SK-N-SH (cell line): ENCODE measurements at regions not wholly inside any gene's neighbourhood (a gene's known extent, or its start where the extent isn't known, plus 50 kb on each side); places are given as distances from the start of the nearest gene placed in this dataset.

ENCODE experiments used
- CTCF ChIA-PET: fragments of 300-600, 350-600 bp; formaldehyde crosslinking; extraction: SDS; loops from one replicate; lab custom pipeline; 2021; lab: Yijun Ruan, JAX
- POLR2A ChIA-PET: fragments of 350-600 bp; sonication (Branson Sonifier 250); formaldehyde crosslinking; extraction: SDS; loops from one replicate; lab custom pipeline; 2020; ENCODE audit warnings: antibody characterized with exemption, inconsistent platforms; lab: Yijun Ruan, JAX
- DNase-seq: peaks from one replicate; pipeline ENCODE4 v3.0.0; 2012
- H2AFZ ChIP-seq: fragments of 200-600 bp; sonication (generic); 2 replicates; pipeline ENCODE4 v1.8.1; 2016; ENCODE audit warnings: antibody characterized with exemption, mild to moderate bottlenecking, low read depth
- H3F3A ChIP-seq: fragments of 200-600 bp; sonication (generic); replicated peaks from 2 replicates; pipeline ENCODE3; 2016; ENCODE audit warnings: antibody characterized with exemption, mild to moderate bottlenecking; ENCODE audit not compliant: insufficient read depth
- H3K27ac ChIP-seq, 2 experiments: fragments of 200-500 bp in 1 of 2; fragments of 200-600 bp in 1 of 2; sonication (Bioruptor generic) in 1 of 2; sonication (generic), shearing (Covaris generic) in 1 of 2; 2 replicates each; pipeline versions ENCODE4 v1.5.1 to v1.6.1; 2014 to 2016; ENCODE audit warnings: low read depth in 2 of 2, inconsistent platforms in 1 of 2, low read length in 1 of 2, mild to moderate bottlenecking in 1 of 2, mixed read lengths in 1 of 2
- H3K27me3 ChIP-seq: fragments of 200-600 bp; sonication (generic), shearing (Covaris generic); 2 replicates; pipeline ENCODE4 v1.6.1; 2016; ENCODE audit warnings: mixed run types; ENCODE audit not compliant: insufficient read depth
- H3K36me3 ChIP-seq, 2 experiments: fragments of 200-500 bp in 1 of 2; fragments of 200-600 bp in 1 of 2; sonication (Bioruptor generic) in 1 of 2; sonication (generic) in 1 of 2; replicated peaks in 1 of 2; 2 replicates each; pipeline versions ENCODE3 to v1.5.1; 2014 to 2016; ENCODE audit warnings: low read length in 1 of 2, mild to moderate bottlenecking in 1 of 2; ENCODE audit not compliant: insufficient read depth in 2 of 2, control insufficient read depth in 1 of 2
- H3K4me1 ChIP-seq, 2 experiments: fragments of 200-500 bp in 1 of 2; fragments of 200-600 bp in 1 of 2; sonication (Bioruptor generic) in 1 of 2; sonication (generic), shearing (Covaris generic) in 1 of 2; 2 replicates each; pipeline versions ENCODE4 v1.5.1 to v1.6.1; 2014 to 2016; ENCODE audit warnings: low read depth in 1 of 2, low read length in 1 of 2, mixed run types in 1 of 2; ENCODE audit not compliant: insufficient read depth in 2 of 2, control insufficient read depth in 1 of 2
- H3K4me2 ChIP-seq: fragments of 200-600 bp; sonication (generic), shearing (Covaris generic); 2 replicates; pipeline ENCODE4 v1.6.1; 2017; ENCODE audit warnings: mixed run types
- H3K4me3 ChIP-seq, 2 experiments: fragments of 200-500 bp in 1 of 2; fragments of 200-600 bp in 1 of 2; sonication (Bioruptor generic) in 1 of 2; sonication (generic), shearing (Covaris generic) in 1 of 2; 2 replicates each; pipeline versions ENCODE4 v1.5.1 to v1.8.1; 2014 to 2016; ENCODE audit warnings: low read depth in 2 of 2, inconsistent platforms in 1 of 2, low read length in 1 of 2, mild to moderate bottlenecking in 1 of 2, mixed read lengths in 1 of 2, moderate library complexity in 1 of 2
- H3K79me2 ChIP-seq: fragments of 200-600 bp; sonication (generic); 2 replicates; pipeline ENCODE4 v1.8.1; 2017; ENCODE audit warnings: mild to moderate bottlenecking; ENCODE audit not compliant: insufficient read depth
- H3K9ac ChIP-seq: fragments of 200-600 bp; sonication (generic); 2 replicates; pipeline ENCODE4 v1.6.1; 2017; ENCODE audit warnings: mixed run types
- H3K9me2 ChIP-seq: fragments of 200-600 bp; sonication (generic); 2 replicates; pipeline ENCODE4 v1.6.1; 2017; ENCODE audit warnings: mixed run types
- H3K9me3 ChIP-seq: fragments of 200-600 bp; sonication (generic); 2 replicates; pipeline ENCODE4 v1.6.1; 2017; ENCODE audit warnings: mixed run types, mild to moderate bottlenecking, moderate library complexity
- H4K20me1 ChIP-seq: fragments of 200-600 bp; sonication (generic); 2 replicates; pipeline ENCODE4 v1.6.1; 2017; ENCODE audit warnings: mild to moderate bottlenecking, mixed run types; ENCODE audit not compliant: insufficient read depth
- CHD2 ChIP-seq: fragments of 150-350 bp; IDR thresholded peaks from 2 replicates; pipeline ENCODE4 v1.6.1; 2018; ENCODE audit warnings: low read length; ENCODE audit not compliant: partially characterized antibody
- ELF1 ChIP-seq: IDR thresholded peaks from 2 replicates; pipeline ENCODE4 v1.4.0; 2012
- EP300 ChIP-seq, 2 experiments: IDR thresholded peaks; 2 replicates each; pipeline versions ENCODE4 v1.4.0 to v1.6.1; 2012; ENCODE audit warnings: borderline replicate concordance in 1 of 2, low read depth in 1 of 2, low read length in 1 of 2
- FOSL2 ChIP-seq: IDR thresholded peaks from 2 replicates; pipeline ENCODE4 v1.4.0; 2012; ENCODE audit warnings: low read depth, mild to moderate bottlenecking, moderate library complexity, borderline replicate concordance
- FOXJ3 ChIP-seq: sonication (generic); formaldehyde crosslinking; IDR thresholded peaks from 2 replicates; pipeline ENCODE4 v1.5.1; 2020; ENCODE audit warnings: mild to moderate bottlenecking, missing genetic modification reagents
- FOXM1 ChIP-seq: IDR thresholded peaks from 2 replicates; pipeline ENCODE4 v1.4.0; 2012; ENCODE audit warnings: low read depth, mild to moderate bottlenecking
- GATA2 ChIP-seq: sonication (generic); formaldehyde crosslinking; IDR thresholded peaks from 2 replicates; pipeline ENCODE4 v1.5.0; 2020; ENCODE audit warnings: mild to moderate bottlenecking, missing genetic modification reagents
- IRF3 ChIP-seq: fragments of 150-350 bp; IDR thresholded peaks from 2 replicates; pipeline ENCODE4 v1.6.1; 2016; ENCODE audit warnings: mild to moderate bottlenecking, low read depth, low read length
- JUND ChIP-seq: IDR thresholded peaks from 2 replicates; pipeline ENCODE4 v1.4.0; 2012
- MAX ChIP-seq: IDR thresholded peaks from 2 replicates; pipeline ENCODE4 v1.4.0; 2012; ENCODE audit warnings: low read depth
- NFIC ChIP-seq: IDR thresholded peaks from 2 replicates; pipeline ENCODE4 v1.4.0; 2012; ENCODE audit warnings: borderline replicate concordance
- REST ChIP-seq: IDR thresholded peaks from 2 replicates; pipeline ENCODE4 v1.6.1; 2012; ENCODE audit warnings: mild to moderate bottlenecking, low read depth, low read length, moderate library complexity
- RFX5 ChIP-seq: IDR thresholded peaks from 2 replicates; pipeline ENCODE4 v1.6.1; 2012; ENCODE audit warnings: mild to moderate bottlenecking, improper control_type of control experiment, low read length
- RXRA ChIP-seq: IDR thresholded peaks from 2 replicates; pipeline ENCODE4 v1.4.0; 2012; ENCODE audit warnings: low read depth, mild to moderate bottlenecking, borderline replicate concordance
- SIN3A ChIP-seq: IDR thresholded peaks from 2 replicates; pipeline ENCODE4 v1.6.1; 2012; ENCODE audit warnings: low read depth, mild to moderate bottlenecking, low read length, moderate library complexity, borderline replicate concordance
- SMC3 ChIP-seq: IDR thresholded peaks from 2 replicates; pipeline ENCODE4 v1.6.1; 2012; ENCODE audit warnings: low read depth, low read length, improper control_type of control experiment
- TEAD4 ChIP-seq: IDR thresholded peaks from 2 replicates; pipeline ENCODE4 v1.4.0; 2012; ENCODE audit warnings: mild to moderate bottlenecking, borderline replicate concordance; ENCODE audit not compliant: insufficient read depth
- ZBTB33 ChIP-seq: IDR thresholded peaks from 2 replicates; pipeline ENCODE4 v1.4.0; 2012; ENCODE audit warnings: low read depth, borderline replicate concordance
- WGBS: methylation state at CpG from one replicate; pipeline ENCODE4 v1.1.6; 2017; ENCODE audit warnings: low lambda C conversion rate; 5-methylcytosine and 5-hydroxymethylcytosine counted together

- Histone ChIP-seq H3F3A (peaks cover 32% of the 10 kb centered on the region), H3K9me3 (no peaks in the 10 kb centered on the region), H3K9ac (no peak overlapping the region), H2AFZ (no peak overlapping the region), H3K4me3 (no peak overlapping the region), H3K79me2 (no peaks in the 10 kb centered on the region), H3K4me2 (no peak overlapping the region), H3K4me1 (peaks cover 0 to 16% of the 10 kb centered on the region in 2 experiments; a peak in 1 of 4 replicates), H3K27ac (peak overlapping the region in 1 of 2 experiments; percentile 51; a peak in 2 of 4 replicates), H3K36me3 (no peaks in the 10 kb centered on the region), H3K9me2 (no peaks in the 10 kb centered on the region), H4K20me1 (no peaks in the 10 kb centered on the region), H3K27me3 (no peaks in the 10 kb centered on the region)
- ChIA-PET POLR2A (no interaction called here), CTCF (interaction anchor here (1.2 kb wide), 1 partner anchor 22 kb away, joined by 3 read pairs; no protein-coding TSS in a partner anchor)
- DNase-seq = no peak
- TF ChIP-seq MAX = no peak
These were observed 398.6 kb upstream of the DDI1 start for GRCh38 chr11:103637831-103638230.

GRCh38 chr11:103644676-103645075, 391.8 kb upstream of the DDI1 start:
- Histone ChIP-seq H4K20me1 (no peaks in the 10 kb centered on the region), H3K4me3 (no peak overlapping the region), H3F3A (no peaks in the 10 kb centered on the region), H2AFZ (no peak overlapping the region), H3K36me3 (no peaks in the 10 kb centered on the region), H3K27me3 (no peaks in the 10 kb centered on the region), H3K4me1 (peaks cover 0 to 5% of the 10 kb centered on the region in 2 experiments; a peak in 1 of 4 replicates), H3K4me2 (no peak overlapping the region), H3K9me3 (no peaks in the 10 kb centered on the region), H3K27ac (no peak overlapping the region), H3K79me2 (no peaks in the 10 kb centered on the region), H3K9me2 (no peaks in the 10 kb centered on the region), H3K9ac (no peak overlapping the region)
- POLR2A ChIA-PET = no interaction called here
- TF ChIP-seq RFX5 (no peak), FOXJ3 (CRISPR knock-in tag) (no peak), SMC3 (no peak), SIN3A (no peak), REST (no peak), GATA2 (no peak), JUND (no peak), ZBTB33 (no peak), ELF1 (no peak), EP300 (IDR thresholded peaks at IDR 0.05; ENCODE audit: borderline replicate concordance in 1 of 2, low read depth in 1 of 2, low read length in 1 of 2) (no peak), TEAD4 (no peak), RXRA (no peak), FOXM1 (no peak), IRF3 (no peak), NFIC (no peak), CHD2 (no peak), FOSL2 (no peak)
- DNase-seq = no peak
- CTCF ChIA-PET = interaction anchor here (1.6 to 1.7 kb wide), 2 partner anchors 14 to 243 kb away, joined by 3 to 6 read pairs; no protein-coding TSS in a partner anchor
- WGBS = 94% methylated on average over 20 of the region's 20 CpGs
